WTC11 (cell line): ENCODE measurements at regions not wholly inside any gene's neighbourhood (a gene's known extent, or its start where the extent isn't known, plus 50 kb on each side); places are given as distances from the start of the nearest gene placed in this dataset.

Source experiments
- ATAC-seq: fragments of 200-7000 bp; cut with Tn5 transposase; 2 replicates; pipeline ENCODE4 v1.10.0; 2021; ENCODE audit warnings: mild to moderate bottlenecking, moderate library complexity
- CTCF ChIA-PET: fragments of 300-600 bp; sonication (Branson Sonifier 250); formaldehyde crosslinking; loops from one replicate; lab custom pipeline; 2021; ENCODE audit warnings: antibody characterized with exemption; lab: Charles Lee
- POLR2A ChIA-PET: fragments of 350-600 bp; sonication (Branson Sonifier 250); formaldehyde crosslinking; loops from one replicate; lab custom pipeline; 2021; ENCODE audit warnings: antibody characterized with exemption; lab: Charles Lee
- DNase-seq: peaks from one replicate; pipeline ENCODE4 v3.0.0; 2021; ENCODE audit warnings: low spot score
- H3K27ac Mint-ChIP-seq: 2 replicates; pipeline ENCODE4 v1.8.0; 2021; ENCODE audit warnings: mixed read lengths
- H3K27me3 Mint-ChIP-seq: 2 replicates; pipeline ENCODE4 v1.8.0; 2021; ENCODE audit warnings: low read depth, mild to moderate bottlenecking, moderate library complexity, mixed read lengths
- H3K36me3 Mint-ChIP-seq: 2 replicates; pipeline ENCODE4 v1.8.0; 2021; ENCODE audit warnings: mixed read lengths
- H3K4me1 Mint-ChIP-seq: 2 replicates; pipeline ENCODE4 v1.8.0; 2022; ENCODE audit warnings: mixed read lengths
- H3K4me3 Mint-ChIP-seq: 2 replicates; pipeline ENCODE4 v1.8.0; 2021; ENCODE audit warnings: mild to moderate bottlenecking, moderate library complexity, mixed read lengths
- H3K9me3 Mint-ChIP-seq: 2 replicates; pipeline ENCODE4 v1.8.0; 2021; ENCODE audit warnings: mixed read lengths
- AR ChIP-seq: fragments of 250-450 bp; sonication (Bioruptor Pico); IDR thresholded peaks from 2 replicates; pipeline ENCODE4 v1.9.0; 2021; ENCODE audit warnings: mild to moderate bottlenecking
- ATF1 ChIP-seq: sonication (generic); formaldehyde crosslinking; IDR thresholded peaks from 2 replicates; pipeline ENCODE4 v1.8.1; 2023; ENCODE audit warnings: mild to moderate bottlenecking, moderate library complexity, missing genetic modification reagents
- NFE2L1 ChIP-seq: sonication (generic); formaldehyde crosslinking; IDR thresholded peaks from 2 replicates; pipeline ENCODE4 v1.8.1; 2023; ENCODE audit warnings: missing genetic modification reagents
- NR3C1 ChIP-seq: sonication (generic); formaldehyde crosslinking; conservative IDR thresholded peaks from 2 replicates; pipeline ENCODE4 v1.8.1; 2023; ENCODE audit warnings: low read depth, mild to moderate bottlenecking, missing genetic modification reagents
- TP53 ChIP-seq: sonication (generic); formaldehyde crosslinking; IDR thresholded peaks from 2 replicates; pipeline ENCODE4 v1.8.1; 2023; ENCODE audit warnings: mild to moderate bottlenecking, missing genetic modification reagents
- USF1 ChIP-seq: sonication (generic); formaldehyde crosslinking; IDR thresholded peaks from 2 replicates; pipeline ENCODE4 v1.8.0; 2022; ENCODE audit warnings: mild to moderate bottlenecking, missing genetic modification reagents
- ZNF138 ChIP-seq: sonication (generic); formaldehyde crosslinking; conservative IDR thresholded peaks from 2 replicates; pipeline ENCODE4 v1.8.1; 2022; ENCODE audit warnings: mild to moderate bottlenecking, moderate library complexity, missing genetic modification reagents
- ZNF219 ChIP-seq: sonication (generic); formaldehyde crosslinking; IDR thresholded peaks from 2 replicates; pipeline ENCODE4 v1.8.0; 2023; ENCODE audit warnings: missing genetic modification reagents, mild to moderate bottlenecking, borderline replicate concordance
- TF ChIP-seq, protein P1 (sequence below): sonication (generic); formaldehyde crosslinking; IDR thresholded peaks from 2 replicates; pipeline ENCODE4 v1.8.1; 2022; ENCODE audit warnings: missing genetic modification reagents, borderline replicate concordance
- TF ChIP-seq, protein P2 (sequence below): sonication (generic); formaldehyde crosslinking; IDR thresholded peaks from 2 replicates; pipeline ENCODE4 v1.8.1; 2022; ENCODE audit warnings: low read depth, mild to moderate bottlenecking, moderate library complexity, missing genetic modification reagents, borderline replicate concordance
- TF ChIP-seq, protein P3 (sequence below): fragments of 250-450 bp; sonication (Bioruptor Pico); IDR thresholded peaks from 2 replicates; pipeline ENCODE4 v1.9.0; 2021; ENCODE audit warnings: mild to moderate bottlenecking
- TF ChIP-seq, protein P4 (sequence below): sonication (generic); formaldehyde crosslinking; IDR thresholded peaks from 2 replicates; pipeline ENCODE4 v1.8.1; 2023; ENCODE audit warnings: mild to moderate bottlenecking, moderate library complexity, missing genetic modification reagents
- TF ChIP-seq, protein P5 (sequence below): sonication (generic); formaldehyde crosslinking; IDR thresholded peaks from 2 replicates; pipeline ENCODE4 v1.8.0; 2022; ENCODE audit warnings: mild to moderate bottlenecking, missing genetic modification reagents

DNA sequence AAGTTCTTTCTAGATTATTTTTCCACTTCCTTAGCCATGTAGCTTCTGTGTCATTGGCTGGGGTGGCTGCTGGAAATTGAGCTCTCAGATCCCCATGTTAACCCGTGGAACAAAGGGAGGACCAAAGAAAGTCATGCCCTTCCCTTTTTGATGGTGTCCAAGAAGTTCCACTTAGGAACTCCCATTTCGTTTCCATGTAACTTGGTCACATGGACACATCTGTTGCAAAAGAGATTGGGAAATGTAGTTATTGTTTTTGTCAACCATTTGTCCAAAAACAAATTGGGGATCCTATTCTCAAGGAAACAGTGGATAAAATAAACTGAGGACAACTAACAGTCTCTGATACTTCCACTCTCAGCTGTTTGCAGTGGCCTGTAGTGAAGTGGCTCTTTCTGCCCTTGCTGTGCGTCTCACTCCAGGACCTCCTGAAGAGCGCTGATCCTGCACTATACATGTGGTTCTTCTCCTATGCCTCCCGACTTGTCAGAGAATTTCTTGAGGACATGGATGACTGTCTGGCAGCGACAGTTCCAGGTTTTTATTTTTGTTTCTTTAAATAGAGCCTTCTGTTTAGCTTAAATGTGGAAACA is 125.3 kb upstream of the LNX1 start (continued):
- TF ChIP-seq, protein P1, sequence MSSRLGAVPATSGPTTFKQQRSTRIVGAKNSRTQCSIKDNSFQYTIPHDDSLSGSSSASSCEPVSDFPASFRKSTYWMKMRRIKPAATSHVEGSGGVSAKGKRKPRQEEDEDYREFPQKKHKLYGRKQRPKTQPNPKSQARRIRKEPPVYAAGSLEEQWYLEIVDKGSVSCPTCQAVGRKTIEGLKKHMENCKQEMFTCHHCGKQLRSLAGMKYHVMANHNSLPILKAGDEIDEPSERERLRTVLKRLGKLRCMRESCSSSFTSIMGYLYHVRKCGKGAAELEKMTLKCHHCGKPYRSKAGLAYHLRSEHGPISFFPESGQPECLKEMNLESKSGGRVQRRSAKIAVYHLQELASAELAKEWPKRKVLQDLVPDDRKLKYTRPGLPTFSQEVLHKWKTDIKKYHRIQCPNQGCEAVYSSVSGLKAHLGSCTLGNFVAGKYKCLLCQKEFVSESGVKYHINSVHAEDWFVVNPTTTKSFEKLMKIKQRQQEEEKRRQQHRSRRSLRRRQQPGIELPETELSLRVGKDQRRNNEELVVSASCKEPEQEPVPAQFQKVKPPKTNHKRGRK, result no peak
- TF ChIP-seq, protein P2, sequence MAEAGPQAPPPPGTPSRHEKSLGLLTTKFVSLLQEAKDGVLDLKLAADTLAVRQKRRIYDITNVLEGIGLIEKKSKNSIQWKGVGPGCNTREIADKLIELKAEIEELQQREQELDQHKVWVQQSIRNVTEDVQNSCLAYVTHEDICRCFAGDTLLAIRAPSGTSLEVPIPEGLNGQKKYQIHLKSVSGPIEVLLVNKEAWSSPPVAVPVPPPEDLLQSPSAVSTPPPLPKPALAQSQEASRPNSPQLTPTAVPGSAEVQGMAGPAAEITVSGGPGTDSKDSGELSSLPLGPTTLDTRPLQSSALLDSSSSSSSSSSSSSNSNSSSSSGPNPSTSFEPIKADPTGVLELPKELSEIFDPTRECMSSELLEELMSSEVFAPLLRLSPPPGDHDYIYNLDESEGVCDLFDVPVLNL (CRISPR knock-in tag), result no peak
- no peak for TF ChIP-seq USF1 (CRISPR knock-in tag)
- TF ChIP-seq, protein P3, sequence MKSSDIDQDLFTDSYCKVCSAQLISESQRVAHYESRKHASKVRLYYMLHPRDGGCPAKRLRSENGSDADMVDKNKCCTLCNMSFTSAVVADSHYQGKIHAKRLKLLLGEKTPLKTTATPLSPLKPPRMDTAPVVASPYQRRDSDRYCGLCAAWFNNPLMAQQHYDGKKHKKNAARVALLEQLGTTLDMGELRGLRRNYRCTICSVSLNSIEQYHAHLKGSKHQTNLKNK, result no peak
- no peak for TF ChIP-seq TP53
- no peak for TF ChIP-seq AR (CRISPR knock-in tag)

- H3K4me1 Mint-ChIP-seq, result peaks cover 15% of the 10 kb centered on the region
- TF ChIP-seq ATF1, result no peak
- no peak for TF ChIP-seq ZNF138
- TF ChIP-seq NR3C1 (CRISPR knock-in tag), result no peak
- no peak for TF ChIP-seq ZNF219
- TF ChIP-seq, protein P4, sequence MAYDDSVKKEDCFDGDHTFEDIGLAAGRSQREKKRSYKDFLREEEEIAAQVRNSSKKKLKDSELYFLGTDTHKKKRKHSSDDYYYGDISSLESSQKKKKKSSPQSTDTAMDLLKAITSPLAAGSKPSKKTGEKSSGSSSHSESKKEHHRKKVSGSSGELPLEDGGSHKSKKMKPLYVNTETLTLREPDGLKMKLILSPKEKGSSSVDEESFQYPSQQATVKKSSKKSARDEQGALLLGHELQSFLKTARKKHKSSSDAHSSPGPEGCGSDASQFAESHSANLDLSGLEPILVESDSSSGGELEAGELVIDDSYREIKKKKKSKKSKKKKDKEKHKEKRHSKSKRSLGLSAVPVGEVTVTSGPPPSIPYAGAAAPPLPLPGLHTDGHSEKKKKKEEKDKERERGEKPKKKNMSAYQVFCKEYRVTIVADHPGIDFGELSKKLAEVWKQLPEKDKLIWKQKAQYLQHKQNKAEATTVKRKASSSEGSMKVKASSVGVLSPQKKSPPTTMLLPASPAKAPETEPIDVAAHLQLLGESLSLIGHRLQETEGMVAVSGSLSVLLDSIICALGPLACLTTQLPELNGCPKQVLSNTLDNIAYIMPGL (CRISPR knock-in tag), result no peak
- TF ChIP-seq, protein P5, sequence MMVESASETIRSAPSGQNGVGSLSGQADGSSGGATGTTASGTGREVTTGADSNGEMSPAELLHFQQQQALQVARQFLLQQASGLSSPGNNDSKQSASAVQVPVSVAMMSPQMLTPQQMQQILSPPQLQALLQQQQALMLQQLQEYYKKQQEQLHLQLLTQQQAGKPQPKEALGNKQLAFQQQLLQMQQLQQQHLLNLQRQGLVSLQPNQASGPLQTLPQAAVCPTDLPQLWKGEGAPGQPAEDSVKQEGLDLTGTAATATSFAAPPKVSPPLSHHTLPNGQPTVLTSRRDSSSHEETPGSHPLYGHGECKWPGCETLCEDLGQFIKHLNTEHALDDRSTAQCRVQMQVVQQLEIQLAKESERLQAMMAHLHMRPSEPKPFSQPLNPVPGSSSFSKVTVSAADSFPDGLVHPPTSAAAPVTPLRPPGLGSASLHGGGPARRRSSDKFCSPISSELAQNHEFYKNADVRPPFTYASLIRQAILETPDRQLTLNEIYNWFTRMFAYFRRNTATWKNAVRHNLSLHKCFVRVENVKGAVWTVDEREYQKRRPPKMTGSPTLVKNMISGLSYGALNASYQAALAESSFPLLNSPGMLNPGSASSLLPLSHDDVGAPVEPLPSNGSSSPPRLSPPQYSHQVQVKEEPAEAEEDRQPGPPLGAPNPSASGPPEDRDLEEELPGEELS (CRISPR knock-in tag), result no peak
- no peak for TF ChIP-seq NFE2L1 (CRISPR knock-in tag)
- ATAC-seq (no peak), DNase-seq (no peak)
- no peak overlapping the region for H3K4me3 Mint-ChIP-seq
- POLR2A ChIA-PET, result no interaction called here
- no peak overlapping the region for H3K27ac Mint-ChIP-seq
- no peaks in the 10 kb centered on the region for H3K36me3 Mint-ChIP-seq
- CTCF ChIA-PET, result interaction anchor here (1.3 kb wide), 2 partner anchors 10 to 517 kb away, joined by 3 to 10 read pairs; no protein-coding TSS in a partner anchor
- H3K9me3 Mint-ChIP-seq, result no peaks in the 10 kb centered on the region
- H3K27me3 Mint-ChIP-seq, result no peaks in the 10 kb centered on the region
These were observed 124.7 kb upstream of the LNX1 start for GRCh38 chr4:53716011-53716410.
